ENCODE measurements at regions not wholly inside any gene's neighbourhood (a gene's known extent, or its start where the extent isn't known, plus 50 kb on each side); places are given as distances from the start of the nearest gene placed in this dataset.

GRCh38 chr4:147340111-147340510 is 140.8 kb upstream of the EDNRA start:
- Histone ChIP-seq H3K4ac (ENCODE audit: low read depth, low read length) (no peak overlapping the region), H2BK20ac (ENCODE audit: low read depth, low read length, poor library complexity, severe bottlenecking) (no peak overlapping the region), H3K9ac (ENCODE audit: extremely low read depth, insufficient read length, low read length) (no peak overlapping the region), H2AFZ (ENCODE audit: low read length) (no peak overlapping the region), H3K23me2 (ENCODE audit: insufficient read length, low read depth, low read length, poor library complexity, severe bottlenecking) (no peaks in the 10 kb centered on the region), H3K18ac (ENCODE audit: insufficient read length, low read depth, low read length) (no peak overlapping the region), H2BK12ac (ENCODE audit: insufficient read length, low read depth, low read length) (no peak overlapping the region), H3K79me1 (ENCODE audit: insufficient read depth, low read depth, low read length, poor library complexity, severe bottlenecking) (no peaks in the 10 kb centered on the region), H3K23ac (ENCODE audit: insufficient read length, low read depth, low read length) (no peak overlapping the region), H3K27ac (ENCODE audit: insufficient read length, low read depth, low read length) (no peak overlapping the region), H3K4me1 (ENCODE audit: insufficient read depth, low read length) (no peaks in the 10 kb centered on the region), H4K20me1 (ENCODE audit: control insufficient read depth, insufficient read depth, insufficient read length) (no peaks in the 10 kb centered on the region), H3K14ac (ENCODE audit: insufficient read depth, low read length) (no peak overlapping the region), H2BK120ac (ENCODE audit: low read depth, low read length, poor library complexity, severe bottlenecking) (no peak overlapping the region), H3K79me2 (ENCODE audit: insufficient read depth, low read length) (no peaks in the 10 kb centered on the region), H2AK5ac (ENCODE audit: insufficient read length, low read length) (no peak overlapping the region), H3K4me2 (ENCODE audit: insufficient read depth, insufficient read length, low read length) (no peak overlapping the region), H2BK5ac (ENCODE audit: insufficient read length, low read length) (no peak overlapping the region), H3T11ph (ENCODE audit: low read length) (no peak overlapping the region), H3K56ac (ENCODE audit: insufficient read length, low read depth, low read length) (no peak overlapping the region), H4K8ac (replicated peaks; ENCODE audit: insufficient read length, low read depth, low read length) (no peak overlapping the region), H4K5ac (ENCODE audit: insufficient read length, low read depth, low read length) (no peak overlapping the region), H3K9me3 (ENCODE audit: control insufficient read depth, low read depth, low read length) (no peaks in the 10 kb centered on the region), H4K91ac (ENCODE audit: insufficient read length, low read depth, low read length) (no peak overlapping the region), H3K27me3 (ENCODE audit: insufficient read depth, low read length) (no peaks in the 10 kb centered on the region), H2BK15ac (ENCODE audit: low read depth, low read length) (no peak overlapping the region)
- Mint-ChIP-seq H3K4me1 (peaks cover 4 to 10% of the 10 kb centered on the region in 2 experiments), H3K36me3 (ENCODE audit: insufficient read depth in 1 of 3, low read depth in 3 of 3) (peaks cover 0 to 3% (median 0%) of the 10 kb centered on the region in 3 experiments; a peak in 1 of 7 replicates), H3K4me3 (no peak overlapping the region), H3K27ac (no peak overlapping the region; a peak in 1 of 7 replicates), H3K27me3 (ENCODE audit: low read depth) (no peaks in the 10 kb centered on the region), H3K9me3 (no peaks in the 10 kb centered on the region)
- no CpG with 5 or more reads among the region's 1 CpG for WGBS (ENCODE audit: extremely low coverage, insufficient read length, low lambda C conversion rate)
- TF ChIP-seq CTCF (conservative IDR thresholded peaks at IDR 0.05): no peak
- no peak for DNase-seq

Data from H9 (cell line).